Fibroblast of lung (primary cell): ENCODE measurements at regions not wholly inside any gene's neighbourhood (a gene's known extent, or its start where the extent isn't known, plus 50 kb on each side); places are given as distances from the start of the nearest gene placed in this dataset.

ENCODE experiments used
- DNase-seq, 2 donors: peaks; one replicate each; pipeline versions ENCODE4 v3.0.0 to v3.0.0-alpha.2; 2010; ENCODE audit warnings: low read depth in 2 of 2
- H2AFZ ChIP-seq: 2 replicates; pipeline ENCODE4 v1.5.1; 2012; ENCODE audit warnings: low read length, control low read depth, inconsistent platforms
- H3K27ac ChIP-seq: 2 replicates; pipeline ENCODE4 v1.5.1; 2011; ENCODE audit warnings: low read length, control low read depth; ENCODE audit not compliant: insufficient read depth
- H3K27me3 ChIP-seq: 2 replicates; pipeline ENCODE4 v1.5.1; 2011; ENCODE audit warnings: mild to moderate bottlenecking, low read length; ENCODE audit not compliant: control insufficient read depth, insufficient read depth
- H3K36me3 ChIP-seq: 2 replicates; pipeline ENCODE4 v1.5.1; 2011; ENCODE audit warnings: low read length; ENCODE audit not compliant: control insufficient read depth, insufficient read depth
- H3K4me1 ChIP-seq: 2 replicates; pipeline ENCODE4 v1.5.1; 2011; ENCODE audit warnings: low read length; ENCODE audit not compliant: control insufficient read depth, insufficient read depth; ENCODE audit errors: extremely low read depth
- H3K4me2 ChIP-seq: 2 replicates; pipeline ENCODE4 v1.5.1; 2011; ENCODE audit warnings: low read length, control low read depth; ENCODE audit not compliant: insufficient read depth; ENCODE audit errors: extremely low read depth
- H3K4me3 ChIP-seq, 4 experiments: fragments of 200-600 bp in 1 of 4; sonication (generic) in 1 of 4; replicated peaks in 1 of 4; 2 replicates each; pipeline ENCODE4 v1.5.1; 2011 to 2016; ENCODE audit warnings: low read length in 4 of 4, low read depth in 3 of 4, mild to moderate bottlenecking in 3 of 4, control low read depth in 2 of 4, inconsistent platforms in 1 of 4, mixed read lengths in 1 of 4; ENCODE audit not compliant: insufficient read depth in 1 of 4; ENCODE audit errors: control extremely low read depth in 1 of 4
- H3K79me2 ChIP-seq: 2 replicates; pipeline ENCODE4 v1.5.1; 2012; ENCODE audit warnings: mild to moderate bottlenecking, low read length, inconsistent platforms; ENCODE audit not compliant: control insufficient read depth, insufficient read depth
- H3K9ac ChIP-seq: 2 replicates; pipeline ENCODE4 v1.5.1; 2011; ENCODE audit warnings: mild to moderate bottlenecking, low read length, control low read depth; ENCODE audit not compliant: insufficient read depth
- H3K9me3 ChIP-seq: 2 replicates; pipeline ENCODE4 v1.5.1; 2012; ENCODE audit warnings: low read depth, low read length; ENCODE audit not compliant: control insufficient read depth, insufficient read depth
- H4K20me1 ChIP-seq: 2 replicates; pipeline ENCODE4 v1.5.1; 2011; ENCODE audit warnings: low read length; ENCODE audit not compliant: control insufficient read depth, insufficient read depth; ENCODE audit errors: extremely low read depth
- CTCF ChIP-seq, 2 donors: IDR thresholded peaks in 1 of 2; conservative IDR thresholded peaks in 1 of 2; 1 replicate in 1 of 2; 2 replicates in 1 of 2; pipeline ENCODE4 v1.5.1; 2011 to 2012; ENCODE audit warnings: low read length in 2 of 2, control low read depth in 1 of 2, inconsistent platforms in 1 of 2, low read depth in 1 of 2, mild to moderate bottlenecking in 1 of 2
- EZH2 ChIP-seq: IDR thresholded peaks from 2 replicates; pipeline ENCODE4 v1.5.1; 2012; ENCODE audit warnings: low read length, control low read depth, mild to moderate bottlenecking; ENCODE audit errors: missing control alignments

GRCh38 chr22:49218142-49218541, 609.5 kb downstream of the BRD1 start:
- H3K4me3 ChIP-seq = no peak overlapping the region
- H3K4me1 ChIP-seq = no peaks in the 10 kb centered on the region
- H3K9me3 ChIP-seq = no peaks in the 10 kb centered on the region
- no peak overlapping the region for H2AFZ ChIP-seq
- H3K4me2 ChIP-seq = no peak overlapping the region
- H3K27me3 ChIP-seq = no peaks in the 10 kb centered on the region
- H3K79me2 ChIP-seq = no peaks in the 10 kb centered on the region
- no peak overlapping the region for H3K27ac ChIP-seq
- no peak for TF ChIP-seq CTCF (conservative IDR thresholded peaks at IDR 0.05 in 1 of 2, IDR thresholded peaks at IDR 0.05 in 1 of 2; ENCODE audit: low read depth in 1 of 2, low read length in 2 of 2)
- TF ChIP-seq EZH2 = no peak
- H4K20me1 ChIP-seq = no peaks in the 10 kb centered on the region
- no peaks in the 10 kb centered on the region for H3K36me3 ChIP-seq
- DNase-seq = no peak
- no peak overlapping the region for H3K9ac ChIP-seq

- no peaks in the 10 kb centered on the region for H3K27me3 ChIP-seq
- H3K4me1 ChIP-seq = no peaks in the 10 kb centered on the region
- no peaks in the 10 kb centered on the region for H3K79me2 ChIP-seq
- H3K4me3 ChIP-seq = no peak overlapping the region
- H3K9ac ChIP-seq = no peak overlapping the region
- no peaks in the 10 kb centered on the region for H4K20me1 ChIP-seq
- no peak for TF ChIP-seq EZH2
- no peak for TF ChIP-seq CTCF (conservative IDR thresholded peaks at IDR 0.05 in 1 of 2, IDR thresholded peaks at IDR 0.05 in 1 of 2; ENCODE audit: low read depth in 1 of 2, low read length in 2 of 2)
- H3K36me3 ChIP-seq = no peaks in the 10 kb centered on the region
- DNase-seq = no peak
- no peaks in the 10 kb centered on the region for H3K9me3 ChIP-seq
- H3K4me2 ChIP-seq = no peak overlapping the region
- H2AFZ ChIP-seq = no peak overlapping the region
- no peak overlapping the region for H3K27ac ChIP-seq
These were observed 611.1 kb downstream of the BRD1 start for GRCh38 chr22:49216579-49216978.

- Histone ChIP-seq H3K27me3 (no peaks in the 10 kb centered on the region), H3K9ac (no peak overlapping the region), H3K4me1 (no peaks in the 10 kb centered on the region), H3K4me2 (no peak overlapping the region), H3K79me2 (no peaks in the 10 kb centered on the region), H3K27ac (no peak overlapping the region), H3K9me3 (no peaks in the 10 kb centered on the region), H3K36me3 (no peaks in the 10 kb centered on the region), H2AFZ (no peak overlapping the region), H3K4me3 (no peak overlapping the region), H4K20me1 (no peaks in the 10 kb centered on the region)
- DNase-seq = no peak
- TF ChIP-seq CTCF (conservative IDR thresholded peaks at IDR 0.05 in 1 of 2, IDR thresholded peaks at IDR 0.05 in 1 of 2; ENCODE audit: low read depth in 1 of 2, low read length in 2 of 2) = no peak
- no peak for TF ChIP-seq EZH2
These were observed 611.8 kb downstream of the BRD1 start for GRCh38 chr22:49215840-49216239.
